NT2/D1 (cell line): ENCODE measurements at regions not wholly inside any gene's neighbourhood (a gene's known extent, or its start where the extent isn't known, plus 50 kb on each side); places are given as distances from the start of the nearest gene placed in this dataset.
"Not testable (repeated sequence)": the region's sequence is repeated elsewhere in the genome, so short reads cannot be mapped to it uniquely, and the experiment has no call there.

Source experiments
- DNase-seq: peaks from one replicate; pipeline ENCODE4 v3.0.0-alpha.2; 2011; ENCODE audit warnings: low read depth, low spot score
- H3K27me3 ChIP-seq: 2 replicates; pipeline ENCODE4 v1.6.0; 2011; ENCODE audit warnings: mild to moderate bottlenecking; ENCODE audit not compliant: insufficient read length, insufficient read depth
- H3K36me3 ChIP-seq: 2 replicates; pipeline ENCODE4 v1.6.1; 2011; ENCODE audit warnings: mild to moderate bottlenecking, low read length, mixed read lengths; ENCODE audit not compliant: insufficient read depth, insufficient read length
- H3K4me1 ChIP-seq: 2 replicates; pipeline ENCODE4 v1.5.1; 2011; ENCODE audit not compliant: insufficient read depth, insufficient read length
- H3K4me3 ChIP-seq: 2 replicates; pipeline ENCODE4 v1.5.1; 2011; ENCODE audit warnings: low read depth; ENCODE audit not compliant: insufficient read length
- H3K9ac ChIP-seq: 2 replicates; pipeline ENCODE4 v1.6.0; 2011; ENCODE audit warnings: low read depth; ENCODE audit not compliant: insufficient read length
- H3K9me3 ChIP-seq: 2 replicates; pipeline ENCODE4 v1.5.1; 2011; ENCODE audit warnings: mild to moderate bottlenecking, low read length; ENCODE audit not compliant: insufficient read depth
- SUZ12 ChIP-seq: IDR thresholded peaks from 2 replicates; pipeline ENCODE4 v1.6.1; 2011; ENCODE audit not compliant: insufficient read length, insufficient read depth; ENCODE audit errors: extremely low read depth
- YY1 ChIP-seq: IDR thresholded peaks from 2 replicates; pipeline ENCODE4 v1.6.1; 2011; ENCODE audit not compliant: insufficient read length, insufficient read depth
- ZNF274 ChIP-seq: IDR thresholded peaks from 2 replicates; pipeline ENCODE4 v1.6.1; 2011; ENCODE audit warnings: mild to moderate bottlenecking, low read depth, low read length

GRCh38 chr10:62589689-62590088, 214.8 kb upstream of the ADO start:
- Histone ChIP-seq H3K4me3 (no peak overlapping the region), H3K9ac (no peak overlapping the region), H3K9me3 (no peaks in the 10 kb centered on the region), H3K36me3 (no peaks in the 10 kb centered on the region), H3K4me1 (no peaks in the 10 kb centered on the region), H3K27me3 (no peaks in the 10 kb centered on the region)
- no peak for TF ChIP-seq ZNF274
- TF ChIP-seq SUZ12 = no peak
- no peak for TF ChIP-seq YY1
- no peak for DNase-seq

GRCh38 chr10:62590306-62590705, 214.2 kb upstream of the ADO start:
- DNase-seq = no peak
- no peak overlapping the region for H3K4me3 ChIP-seq
- TF ChIP-seq YY1 (no peak), ZNF274 (no peak), SUZ12 (no peak)

GRCh38 chr10:62594093-62594520, 210.4 kb upstream of the ADO start:
- Histone ChIP-seq H3K9me3 (no peaks in the 10 kb centered on the region), H3K9ac (no peak overlapping the region), H3K4me1 (no peaks in the 10 kb centered on the region), H3K27me3 (no peaks in the 10 kb centered on the region), H3K4me3 (no peak overlapping the region), H3K36me3 (no peaks in the 10 kb centered on the region)
- DNase-seq = peak; percentile 39
- TF ChIP-seq SUZ12 (no peak), YY1 (no peak), ZNF274 (no peak)

More at GRCh38 chr10:62590306-62590705, 214.2 kb upstream of the ADO start:
- Histone ChIP-seq H3K4me1 (no peaks in the 10 kb centered on the region), H3K9me3 (no peaks in the 10 kb centered on the region), H3K9ac (no peak overlapping the region), H3K36me3 (no peaks in the 10 kb centered on the region), H3K27me3 (no peaks in the 10 kb centered on the region)

GRCh38 chr10:62597226-62597625, 207.3 kb upstream of the ADO start:
- no peaks in the 10 kb centered on the region for H3K27me3 ChIP-seq

GRCh38 chr10:62599161-62599560, 205.4 kb upstream of the ADO start:
- H3K36me3 ChIP-seq = no peaks in the 10 kb centered on the region
- no peaks in the 10 kb centered on the region for H3K27me3 ChIP-seq
- no peaks in the 10 kb centered on the region for H3K9me3 ChIP-seq
- no peak overlapping the region for H3K9ac ChIP-seq
- no peak overlapping the region for H3K4me3 ChIP-seq
- TF ChIP-seq ZNF274 (no peak), SUZ12 (no peak), YY1 (no peak)
- no peak for DNase-seq
- no peaks in the 10 kb centered on the region for H3K4me1 ChIP-seq

More at GRCh38 chr10:62597226-62597625, 207.3 kb upstream of the ADO start:
- no peak overlapping the region for H3K9ac ChIP-seq
- H3K4me1 ChIP-seq = no peaks in the 10 kb centered on the region
- H3K36me3 ChIP-seq = no peaks in the 10 kb centered on the region
- TF ChIP-seq YY1 = no peak
- TF ChIP-seq SUZ12 = no peak
- no peak for TF ChIP-seq ZNF274
- no peak for DNase-seq
- no peaks in the 10 kb centered on the region for H3K9me3 ChIP-seq
- H3K4me3 ChIP-seq = no peak overlapping the region

GRCh38 chr10:62606551-62606950, 198.0 kb upstream of the ADO start:
- H3K36me3 ChIP-seq, H3K4me3 ChIP-seq, DNase-seq, H3K4me1 ChIP-seq, H3K9ac ChIP-seq, H3K27me3 ChIP-seq, H3K9me3 ChIP-seq: not testable (repeated sequence)

- not testable (repeated sequence) for H3K9me3 ChIP-seq, H3K4me1 ChIP-seq, H3K27me3 ChIP-seq, H3K36me3 ChIP-seq, H3K9ac ChIP-seq
- peak overlapping the region; percentile 21 for H3K4me3 ChIP-seq
- DNase-seq = peak; percentile 9
These were observed 196.2 kb upstream of the ADO start for GRCh38 chr10:62608189-62608875.
